ENCODE measurements at regions not wholly inside any gene's neighbourhood (a gene's known extent, or its start where the extent isn't known, plus 50 kb on each side); places are given as distances from the start of the nearest gene placed in this dataset.

DNA sequence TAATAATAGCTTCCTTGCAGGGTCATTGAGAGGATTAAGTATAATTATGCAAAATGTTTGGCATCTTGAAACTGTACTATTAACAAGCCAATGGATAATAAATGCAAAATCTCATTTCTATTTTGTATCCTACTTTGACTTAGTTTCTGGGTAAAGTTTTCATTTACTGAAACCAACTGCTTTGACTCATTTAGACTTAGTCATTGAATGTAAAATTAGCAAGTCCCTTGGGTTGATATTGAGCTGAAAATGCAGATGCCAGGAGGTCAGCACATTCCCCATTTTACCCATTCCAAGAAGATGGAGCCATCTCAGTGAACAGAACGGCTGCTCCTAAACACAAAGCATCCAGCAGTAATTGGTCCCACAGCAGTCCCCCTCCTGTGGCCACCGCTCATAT lies 74.7 kb upstream of the GATB start:
- ATAC-seq, result no peak
- H3K27ac ChIP-seq, result no peak overlapping the region
- no peaks in the 10 kb centered on the region for H3K36me3 ChIP-seq
- H3K4me1 ChIP-seq, result no peaks in the 10 kb centered on the region
- no peak for DNase-seq
- TF ChIP-seq, protein P1, sequence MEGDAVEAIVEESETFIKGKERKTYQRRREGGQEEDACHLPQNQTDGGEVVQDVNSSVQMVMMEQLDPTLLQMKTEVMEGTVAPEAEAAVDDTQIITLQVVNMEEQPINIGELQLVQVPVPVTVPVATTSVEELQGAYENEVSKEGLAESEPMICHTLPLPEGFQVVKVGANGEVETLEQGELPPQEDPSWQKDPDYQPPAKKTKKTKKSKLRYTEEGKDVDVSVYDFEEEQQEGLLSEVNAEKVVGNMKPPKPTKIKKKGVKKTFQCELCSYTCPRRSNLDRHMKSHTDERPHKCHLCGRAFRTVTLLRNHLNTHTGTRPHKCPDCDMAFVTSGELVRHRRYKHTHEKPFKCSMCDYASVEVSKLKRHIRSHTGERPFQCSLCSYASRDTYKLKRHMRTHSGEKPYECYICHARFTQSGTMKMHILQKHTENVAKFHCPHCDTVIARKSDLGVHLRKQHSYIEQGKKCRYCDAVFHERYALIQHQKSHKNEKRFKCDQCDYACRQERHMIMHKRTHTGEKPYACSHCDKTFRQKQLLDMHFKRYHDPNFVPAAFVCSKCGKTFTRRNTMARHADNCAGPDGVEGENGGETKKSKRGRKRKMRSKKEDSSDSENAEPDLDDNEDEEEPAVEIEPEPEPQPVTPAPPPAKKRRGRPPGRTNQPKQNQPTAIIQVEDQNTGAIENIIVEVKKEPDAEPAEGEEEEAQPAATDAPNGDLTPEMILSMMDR (IDR thresholded peaks at IDR 0.05), result no peak
- intact Hi-C loops (cut with DNase I), result no loop called here
- no peak overlapping the region for H3K4me3 ChIP-seq
- no peaks in the 10 kb centered on the region for H3K9me3 ChIP-seq
- H3K27me3 ChIP-seq (ENCODE audit: low read depth), result no peaks in the 10 kb centered on the region

DNA sequence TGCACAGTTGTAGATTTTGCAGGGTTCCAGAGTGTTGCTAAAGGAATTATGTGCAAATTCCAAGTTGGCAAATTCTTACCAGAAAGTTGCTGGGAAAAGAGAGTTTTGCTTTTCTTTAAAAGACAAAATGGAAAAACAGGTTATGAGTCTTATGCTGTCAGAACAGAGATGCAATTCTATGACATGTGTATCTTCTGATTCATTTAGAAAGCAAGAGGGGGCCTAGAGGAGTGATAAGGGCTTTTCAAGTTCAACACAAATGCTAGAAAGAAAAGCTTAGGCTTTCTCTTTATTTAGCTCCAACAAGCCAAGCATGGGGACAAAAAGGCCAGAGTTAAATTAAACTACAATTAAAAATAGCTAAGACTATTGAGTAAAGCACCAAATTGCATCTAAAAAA lies 72.4 kb upstream of the GATB start:
- intact Hi-C loops (cut with DNase I), result no loop called here
- Histone ChIP-seq H3K27me3 (ENCODE audit: low read depth) (no peaks in the 10 kb centered on the region), H3K4me1 (no peaks in the 10 kb centered on the region), H3K36me3 (no peaks in the 10 kb centered on the region), H3K4me3 (no peak overlapping the region), H3K9me3 (no peaks in the 10 kb centered on the region), H3K27ac (no peak overlapping the region)
- ATAC-seq (no peak), DNase-seq (no peak)
- TF ChIP-seq, protein P1 (IDR thresholded peaks at IDR 0.05), result no peak

DNA sequence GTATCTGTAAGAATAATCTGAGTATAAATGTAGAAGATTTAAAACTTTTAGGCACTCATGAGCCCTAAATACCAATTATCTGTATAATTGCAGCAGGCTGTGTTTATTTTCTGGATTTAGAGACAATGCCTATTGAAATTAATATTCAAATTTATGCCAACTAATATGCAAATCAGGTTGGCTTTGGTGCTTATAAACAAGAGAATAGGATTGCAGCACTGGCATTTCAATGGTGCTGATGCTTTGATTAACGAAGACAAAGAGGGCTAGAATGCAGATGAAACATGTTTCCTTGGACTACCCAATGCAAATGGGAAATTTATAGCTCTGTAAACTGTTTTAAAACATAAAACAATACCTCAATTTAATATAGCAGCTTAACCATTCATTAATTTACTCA lies 70.7 kb upstream of the GATB start:
- TF ChIP-seq, protein P1 (IDR thresholded peaks at IDR 0.05), result no peak
- Histone ChIP-seq H3K27ac (no peak overlapping the region), H3K4me1 (no peaks in the 10 kb centered on the region), H3K4me3 (no peak overlapping the region), H3K27me3 (ENCODE audit: low read depth) (no peaks in the 10 kb centered on the region), H3K9me3 (no peaks in the 10 kb centered on the region), H3K36me3 (no peaks in the 10 kb centered on the region)
- no peak for DNase-seq
- no peak for ATAC-seq
- intact Hi-C loops (cut with DNase I), result no loop called here

DNA sequence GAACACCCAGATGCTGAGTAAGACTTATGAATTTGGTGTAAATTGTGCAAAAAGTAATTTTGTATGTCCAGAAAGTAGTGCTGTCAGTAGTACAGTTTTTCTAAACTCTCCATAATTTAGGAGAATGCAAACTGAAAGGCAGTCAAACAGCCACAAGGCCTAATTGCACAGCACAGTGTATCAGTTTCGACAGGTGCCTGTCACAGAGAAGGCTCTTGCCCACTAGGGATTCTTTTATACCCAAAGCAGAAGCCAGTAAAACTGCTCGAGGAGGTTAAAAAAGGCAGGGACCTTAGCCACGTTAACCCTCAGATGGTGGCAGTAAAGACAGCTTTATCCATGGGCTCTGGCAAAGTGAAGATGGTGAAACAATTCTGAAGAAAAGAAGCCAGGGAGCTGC lies 69.4 kb upstream of the GATB start:
- no peaks in the 10 kb centered on the region for H3K4me1 ChIP-seq
- H3K36me3 ChIP-seq, result no peaks in the 10 kb centered on the region
- no peak overlapping the region for H3K27ac ChIP-seq
- H3K27me3 ChIP-seq (ENCODE audit: low read depth), result no peaks in the 10 kb centered on the region
- intact Hi-C loops (cut with DNase I), result no loop called here
- no peak overlapping the region for H3K4me3 ChIP-seq
- DNase-seq (no peak), ATAC-seq (no peak)
- TF ChIP-seq, protein P1 (IDR thresholded peaks at IDR 0.05), result no peak
- no peaks in the 10 kb centered on the region for H3K9me3 ChIP-seq

DNA sequence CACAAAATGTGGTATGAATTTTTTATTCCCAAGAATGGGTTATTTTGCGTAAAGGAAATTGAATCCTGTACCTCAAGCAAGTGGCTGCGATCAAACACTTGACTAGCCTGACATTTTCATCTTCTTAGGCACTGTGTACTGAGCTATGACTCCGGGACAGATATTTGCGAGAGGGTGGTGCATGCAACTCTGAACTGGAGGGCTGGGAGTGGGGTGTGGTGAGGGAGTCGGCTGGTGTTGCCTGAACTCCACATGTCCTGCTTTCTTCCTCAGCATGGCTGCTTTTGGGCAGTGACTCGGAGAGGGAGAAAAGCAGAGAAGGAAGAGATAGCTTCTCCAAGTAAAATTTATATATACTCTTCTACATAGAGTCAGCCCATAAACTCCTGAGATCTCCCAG lies 68.5 kb upstream of the GATB start:
- ATAC-seq (no peak), DNase-seq (no peak)
- Histone ChIP-seq H3K4me1 (no peaks in the 10 kb centered on the region), H3K27me3 (ENCODE audit: low read depth) (no peaks in the 10 kb centered on the region), H3K9me3 (no peaks in the 10 kb centered on the region), H3K36me3 (no peaks in the 10 kb centered on the region), H3K4me3 (no peak overlapping the region), H3K27ac (no peak overlapping the region)
- intact Hi-C loops (cut with DNase I), result no loop called here
- TF ChIP-seq, protein P1 (IDR thresholded peaks at IDR 0.05), result no peak

DNA sequence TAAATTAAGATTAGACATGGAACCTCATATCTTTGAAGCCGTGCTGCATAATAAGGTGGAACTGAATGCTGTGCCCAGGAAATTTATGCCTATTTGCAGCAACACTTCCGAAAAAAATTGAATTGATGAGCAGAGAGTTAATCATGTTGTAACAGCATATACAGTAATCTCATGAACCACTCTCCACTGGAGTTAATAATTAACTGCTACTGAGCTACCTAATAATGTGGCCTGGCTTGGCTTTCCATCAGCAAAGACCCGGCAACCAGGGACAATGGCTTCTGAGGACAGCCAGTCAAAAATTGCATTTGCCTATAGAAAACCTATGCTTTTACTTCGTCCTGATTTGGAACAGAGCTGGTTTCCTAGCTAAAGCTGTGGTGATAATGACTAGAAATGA lies 63.8 kb upstream of the GATB start:
- DNase-seq (no peak), ATAC-seq (no peak)
- intact Hi-C loops (cut with DNase I), result no loop called here
- TF ChIP-seq, protein P1 (IDR thresholded peaks at IDR 0.05), result no peak
- Histone ChIP-seq H3K36me3 (no peaks in the 10 kb centered on the region), H3K9me3 (no peaks in the 10 kb centered on the region), H3K4me1 (no peaks in the 10 kb centered on the region), H3K27ac (no peak overlapping the region), H3K27me3 (ENCODE audit: low read depth) (no peaks in the 10 kb centered on the region), H3K4me3 (no peak overlapping the region)
